H7 (cell line): ENCODE measurements at regions not wholly inside any gene's neighbourhood (a gene's known extent, or its start where the extent isn't known, plus 50 kb on each side); places are given as distances from the start of the nearest gene placed in this dataset.
A peak's percentile ranks its signal among the peaks of the same experiment; 100 is the strongest.
"Not testable (repeated sequence)": the region's sequence is repeated elsewhere in the genome, so short reads cannot be mapped to it uniquely, and the experiment has no call there.

ENCODE experiments used
- DNase-seq: peaks from one replicate; pipeline ENCODE4 v3.0.0; 2012
- H3K27me3 ChIP-seq: 2 replicates; pipeline ENCODE4 v1.6.0; 2011; ENCODE audit warnings: mild to moderate bottlenecking, low read length; ENCODE audit not compliant: control insufficient read depth, insufficient read depth
- H3K36me3 ChIP-seq: replicated peaks from 2 replicates; pipeline ENCODE4 v1.5.1; 2011; ENCODE audit warnings: low read length; ENCODE audit not compliant: control insufficient read depth, insufficient read depth
- H3K4me3 ChIP-seq: 2 replicates; pipeline ENCODE4 v1.5.1; 2011; ENCODE audit warnings: low read depth, mild to moderate bottlenecking, control low read depth, low read length, moderate library complexity; ENCODE audit not compliant: insufficient read depth

- H3K4me3 ChIP-seq, H3K36me3 ChIP-seq, H3K27me3 ChIP-seq, DNase-seq: not testable (repeated sequence)
These were observed 846.4 kb downstream of the RPIA start for GRCh38 chr2:89537862-89538261.

- not testable (repeated sequence) for H3K4me3 ChIP-seq, H3K27me3 ChIP-seq, H3K36me3 ChIP-seq, DNase-seq
These were observed 852.6 kb downstream of the RPIA start for GRCh38 chr2:89544110-89544509.

- H3K36me3 ChIP-seq, DNase-seq, H3K27me3 ChIP-seq, H3K4me3 ChIP-seq: not testable (repeated sequence)
These were observed 887.7 kb downstream of the RPIA start for GRCh38 chr2:89579154-89579553.

GRCh38 chr2:89582816-89583215 lies 891.3 kb downstream of the RPIA start:
- DNase-seq, H3K27me3 ChIP-seq, H3K36me3 ChIP-seq, H3K4me3 ChIP-seq: not testable (repeated sequence)

GRCh38 chr2:89584046-89584445 lies 892.6 kb downstream of the RPIA start:
- DNase-seq = not testable (repeated sequence)

GRCh38 chr2:89584868-89585557 lies 893.5 kb downstream of the RPIA start:
- DNase-seq, H3K4me3 ChIP-seq, H3K27me3 ChIP-seq, H3K36me3 ChIP-seq: not testable (repeated sequence)

More at GRCh38 chr2:89584046-89584445, 892.6 kb downstream of the RPIA start:
- H3K36me3 ChIP-seq, H3K4me3 ChIP-seq, H3K27me3 ChIP-seq: not testable (repeated sequence)

- H3K27me3 ChIP-seq, DNase-seq, H3K4me3 ChIP-seq: not testable (repeated sequence)
These were observed 894.1 kb downstream of the RPIA start for GRCh38 chr2:89585558-89585920.

GRCh38 chr2:89599843-89600242 lies 908.4 kb downstream of the RPIA start:
- not testable (repeated sequence) for H3K4me3 ChIP-seq, H3K27me3 ChIP-seq, H3K36me3 ChIP-seq, DNase-seq

More at GRCh38 chr2:89585558-89585920, 894.1 kb downstream of the RPIA start:
- not testable (repeated sequence) for H3K36me3 ChIP-seq

- H3K36me3 ChIP-seq, DNase-seq, H3K4me3 ChIP-seq, H3K27me3 ChIP-seq: not testable (repeated sequence)
These were observed 915.0 kb downstream of the RPIA start for GRCh38 chr2:89606514-89606913.

- not testable (repeated sequence) for H3K4me3 ChIP-seq, H3K36me3 ChIP-seq, H3K27me3 ChIP-seq
- DNase-seq = peak; percentile 6
These were observed 918.9 kb downstream of the RPIA start for GRCh38 chr2:89610207-89610926.

- not testable (repeated sequence) for H3K4me3 ChIP-seq, DNase-seq, H3K36me3 ChIP-seq, H3K27me3 ChIP-seq
These were observed 919.5 kb downstream of the RPIA start for GRCh38 chr2:89610927-89611515.

- H3K36me3 ChIP-seq, H3K4me3 ChIP-seq, DNase-seq, H3K27me3 ChIP-seq: not testable (repeated sequence)
These were observed 920.2 kb downstream of the RPIA start for GRCh38 chr2:89611710-89612109.

GRCh38 chr2:89649268-89649667 lies 957.8 kb downstream of the RPIA start:
- not testable (repeated sequence) for H3K4me3 ChIP-seq, H3K27me3 ChIP-seq, H3K36me3 ChIP-seq, DNase-seq

GRCh38 chr2:89679254-89679653 lies 987.8 kb downstream of the RPIA start:
- not testable (repeated sequence) for H3K4me3 ChIP-seq, DNase-seq, H3K27me3 ChIP-seq, H3K36me3 ChIP-seq
